H9 (cell line): ENCODE measurements at regions not wholly inside any gene's neighbourhood (a gene's known extent, or its start where the extent isn't known, plus 50 kb on each side); places are given as distances from the start of the nearest gene placed in this dataset.

Experiments used
- DNase-seq: peaks from one replicate; pipeline ENCODE4 v3.0.0-alpha.2; 2017
- H2AFZ ChIP-seq: one replicate; pipeline ENCODE4 v1.6.1; 2013; ENCODE audit warnings: mild to moderate bottlenecking, low read length, control low read depth, moderate library complexity
- H2AK5ac ChIP-seq: 2 replicates; pipeline ENCODE4 v1.6.1; 2013; ENCODE audit warnings: low read length, control low read depth, mixed read lengths; ENCODE audit not compliant: insufficient read length
- H2BK120ac ChIP-seq: one replicate; pipeline ENCODE4 v1.6.1; 2013; ENCODE audit warnings: low read depth, mild to moderate bottlenecking, low read length, control low read depth, inconsistent platforms; ENCODE audit not compliant: poor library complexity, severe bottlenecking
- H2BK12ac ChIP-seq: 2 replicates; pipeline ENCODE4 v1.6.1; 2013; ENCODE audit warnings: low read length, control low read depth, mixed read lengths, low read depth; ENCODE audit not compliant: insufficient read length
- H2BK15ac ChIP-seq: 2 replicates; pipeline ENCODE4 v1.6.1; 2013; ENCODE audit warnings: low read depth, low read length, control low read depth
- H2BK20ac ChIP-seq: one replicate; pipeline ENCODE4 v1.6.1; 2013; ENCODE audit warnings: low read depth, mild to moderate bottlenecking, low read length, control low read depth, inconsistent platforms; ENCODE audit not compliant: poor library complexity, severe bottlenecking
- H2BK5ac ChIP-seq: 2 replicates; pipeline ENCODE4 v1.6.1; 2013; ENCODE audit warnings: low read length, control low read depth, mixed read lengths; ENCODE audit not compliant: insufficient read length
- H3K14ac ChIP-seq: 2 replicates; pipeline ENCODE4 v1.6.1; 2013; ENCODE audit warnings: low read length, control low read depth; ENCODE audit not compliant: insufficient read depth
- H3K18ac ChIP-seq: 2 replicates; pipeline ENCODE4 v1.6.1; 2013; ENCODE audit warnings: low read depth, mild to moderate bottlenecking, mixed read lengths, low read length, control low read depth; ENCODE audit not compliant: insufficient read length
- H3K23ac ChIP-seq: 2 replicates; pipeline ENCODE4 v1.6.1; 2013; ENCODE audit warnings: low read length, control low read depth, mixed read lengths, low read depth; ENCODE audit not compliant: insufficient read length
- H3K23me2 ChIP-seq: 2 replicates; pipeline ENCODE4 v1.6.1; 2013; ENCODE audit warnings: low read depth, mild to moderate bottlenecking, mixed read lengths, low read length, control low read depth; ENCODE audit not compliant: insufficient read length, poor library complexity, severe bottlenecking
- H3K27ac ChIP-seq: 2 replicates; pipeline ENCODE4 v1.5.1; 2013; ENCODE audit warnings: low read length, control low read depth, mixed read lengths, low read depth; ENCODE audit not compliant: insufficient read length
- H3K27me3 ChIP-seq: 2 replicates; pipeline ENCODE4 v1.6.1; 2013; ENCODE audit warnings: low read length, control low read depth, inconsistent platforms; ENCODE audit not compliant: insufficient read depth
- H3K4ac ChIP-seq: 2 replicates; pipeline ENCODE4 v1.6.1; 2013; ENCODE audit warnings: low read depth, mild to moderate bottlenecking, control low read depth, inconsistent platforms, low read length, moderate library complexity
- H3K4me1 ChIP-seq: 2 replicates; pipeline ENCODE4 v1.6.1; 2013; ENCODE audit warnings: low read length, control low read depth, inconsistent platforms; ENCODE audit not compliant: insufficient read depth
- H3K4me2 ChIP-seq: 2 replicates; pipeline ENCODE4 v1.6.1; 2013; ENCODE audit warnings: low read length, control low read depth, mixed read lengths; ENCODE audit not compliant: insufficient read length, insufficient read depth
- H3K56ac ChIP-seq: 2 replicates; pipeline ENCODE4 v1.6.1; 2013; ENCODE audit warnings: low read depth, mild to moderate bottlenecking, mixed read lengths, low read length, control low read depth; ENCODE audit not compliant: insufficient read length
- H3K79me1 ChIP-seq: 2 replicates; pipeline ENCODE4 v1.6.1; 2013; ENCODE audit warnings: low read depth, mild to moderate bottlenecking, moderate library complexity, low read length, control low read depth, inconsistent platforms; ENCODE audit not compliant: insufficient read depth, poor library complexity, severe bottlenecking
- H3K79me2 ChIP-seq: 2 replicates; pipeline ENCODE4 v1.6.1; 2013; ENCODE audit warnings: low read length, control low read depth, inconsistent platforms; ENCODE audit not compliant: insufficient read depth
- H3K9ac ChIP-seq: 2 replicates; pipeline ENCODE4 v1.6.1; 2013; ENCODE audit warnings: low read length, control low read depth, mixed read lengths; ENCODE audit not compliant: insufficient read length; ENCODE audit errors: extremely low read depth
- H3K9me3 ChIP-seq: one replicate; pipeline ENCODE4 v1.6.1; 2013; ENCODE audit warnings: low read depth, low read length, inconsistent platforms; ENCODE audit not compliant: control insufficient read depth
- H3T11ph ChIP-seq: one replicate; pipeline ENCODE4 v1.6.1; 2013; ENCODE audit warnings: mild to moderate bottlenecking, low read length, control low read depth, inconsistent platforms
- H4K20me1 ChIP-seq: one replicate; pipeline ENCODE4 v1.6.1; 2013; ENCODE audit not compliant: control insufficient read depth, insufficient read length, insufficient read depth
- H4K5ac ChIP-seq: 2 replicates; pipeline ENCODE4 v1.6.1; 2013; ENCODE audit warnings: low read depth, mild to moderate bottlenecking, mixed read lengths, low read length, control low read depth; ENCODE audit not compliant: insufficient read length
- H4K8ac ChIP-seq: replicated peaks from 2 replicates; pipeline ENCODE4 v1.6.1; 2013; ENCODE audit warnings: low read length, control low read depth, mixed read lengths, low read depth; ENCODE audit not compliant: insufficient read length
- H4K91ac ChIP-seq: 2 replicates; pipeline ENCODE4 v1.6.1; 2013; ENCODE audit warnings: low read depth, mild to moderate bottlenecking, moderate library complexity, mixed read lengths, low read length, control low read depth; ENCODE audit not compliant: insufficient read length
- H3K27ac Mint-ChIP-seq, 3 experiments: 2 replicates in 2 of 3; 3 replicates in 1 of 3; pipeline ENCODE4 v1.8.0; 2020 to 2021; ENCODE audit warnings: mixed read lengths in 3 of 3, mild to moderate bottlenecking in 1 of 3, moderate library complexity in 1 of 3
- H3K27me3 Mint-ChIP-seq: 2 replicates; pipeline ENCODE4 v1.8.0; 2021; ENCODE audit warnings: low read depth, mild to moderate bottlenecking, moderate library complexity, mixed read lengths
- H3K36me3 Mint-ChIP-seq, 3 experiments: 2 replicates in 2 of 3; 3 replicates in 1 of 3; pipeline ENCODE4 v1.8.0; 2020 to 2021; ENCODE audit warnings: low read depth in 3 of 3, mixed read lengths in 3 of 3; ENCODE audit not compliant: insufficient read depth in 1 of 3
- H3K4me1 Mint-ChIP-seq, 2 experiments: 2 replicates each; pipeline ENCODE4 v1.8.0; 2020; ENCODE audit warnings: mixed read lengths in 2 of 2
- H3K4me3 Mint-ChIP-seq, 2 experiments: 2 replicates in 1 of 2; 3 replicates in 1 of 2; pipeline ENCODE4 v1.8.0; 2020 to 2021; ENCODE audit warnings: mild to moderate bottlenecking in 2 of 2, mixed read lengths in 2 of 2, moderate library complexity in 1 of 2
- H3K9me3 Mint-ChIP-seq, 2 experiments: 2 replicates in 1 of 2; 3 replicates in 1 of 2; pipeline ENCODE4 v1.8.0; 2020; ENCODE audit warnings: mild to moderate bottlenecking in 2 of 2, mixed read lengths in 2 of 2, moderate library complexity in 1 of 2
- CTCF ChIP-seq: fragments of 200-600 bp; sonication (generic); conservative IDR thresholded peaks from 3 replicates; pipeline ENCODE4 v1.8.0; 2021; ENCODE audit warnings: antibody characterized with exemption, mild to moderate bottlenecking
- WGBS: extraction: QIAGEN DNeasy Blood & Tissue Kit; methylation state at CpG from one replicate; pipeline ENCODE4 v1.1.7; 2013; ENCODE audit warnings: missing lambda C conversion rate, low lambda C conversion rate, mixed read lengths; ENCODE audit not compliant: insufficient read length; ENCODE audit errors: extremely low coverage; 5-methylcytosine and 5-hydroxymethylcytosine counted together

GRCh38 chr14:84807673-84808072 is 722.3 kb upstream of the FLRT2 start:
- no peaks in the 10 kb centered on the region for H3K9me3 ChIP-seq
- H3K79me1 ChIP-seq: no peaks in the 10 kb centered on the region
- H2BK12ac ChIP-seq: no peak overlapping the region
- H3K27me3 ChIP-seq: no peaks in the 10 kb centered on the region
- H4K91ac ChIP-seq: no peak overlapping the region
- no peaks in the 10 kb centered on the region for H3K9me3 Mint-ChIP-seq
- no peak overlapping the region for H3K14ac ChIP-seq
- no peak overlapping the region for H4K8ac ChIP-seq
- H2BK15ac ChIP-seq: no peak overlapping the region
- no peaks in the 10 kb centered on the region for H3K27me3 Mint-ChIP-seq
- H3K4me2 ChIP-seq: no peak overlapping the region
- H3K4ac ChIP-seq: no peak overlapping the region
- H2BK120ac ChIP-seq: no peak overlapping the region
- no peak overlapping the region for H3K9ac ChIP-seq
- H3K56ac ChIP-seq: no peak overlapping the region
- no peaks in the 10 kb centered on the region for H3K79me2 ChIP-seq
- no peak overlapping the region for H2AFZ ChIP-seq
- TF ChIP-seq CTCF: no peak
- no CpG with 5 or more reads among the region's 3 CpGs for WGBS
- no peaks in the 10 kb centered on the region for H4K20me1 ChIP-seq
- no peak overlapping the region for H3K27ac ChIP-seq
- H3K23ac ChIP-seq: no peak overlapping the region
- H3K4me3 Mint-ChIP-seq: no peak overlapping the region
- no peaks in the 10 kb centered on the region for H3K4me1 Mint-ChIP-seq
- H3K23me2 ChIP-seq: no peaks in the 10 kb centered on the region
- no peaks in the 10 kb centered on the region for H3K4me1 ChIP-seq
- H4K5ac ChIP-seq: no peak overlapping the region
- H3K27ac Mint-ChIP-seq: no peak overlapping the region; a peak in 1 of 7 replicates
- no peak overlapping the region for H3K18ac ChIP-seq
- no peaks in the 10 kb centered on the region; a peak in 1 of 7 replicates for H3K36me3 Mint-ChIP-seq
- no peak for DNase-seq
- H2AK5ac ChIP-seq: no peak overlapping the region
- H2BK5ac ChIP-seq: no peak overlapping the region
- no peak overlapping the region for H3T11ph ChIP-seq
- no peak overlapping the region for H2BK20ac ChIP-seq
